Esophagus (tissue), 2 donors: ENCODE measurements at regions not wholly inside any gene's neighbourhood (a gene's known extent, or its start where the extent isn't known, plus 50 kb on each side); places are given as distances from the start of the nearest gene placed in this dataset.

Experiments used
- H3K27ac ChIP-seq, 2 donors: one replicate each; pipeline ENCODE4 v1.5.1; 2013; ENCODE audit warnings: low read depth in 2 of 2, mild to moderate bottlenecking in 2 of 2, inconsistent platforms in 1 of 2, low read length in 1 of 2, moderate library complexity in 1 of 2
- H3K27me3 ChIP-seq, 2 donors: one replicate each; pipeline ENCODE4 v1.6.1; 2013; ENCODE audit warnings: low read length in 2 of 2, control low read depth in 1 of 2, mild to moderate bottlenecking in 1 of 2; ENCODE audit not compliant: insufficient read depth in 2 of 2, control insufficient read depth in 1 of 2
- H3K36me3 ChIP-seq, 2 donors: one replicate each; pipeline ENCODE4 v1.6.1; 2013; ENCODE audit warnings: low read length in 1 of 2; ENCODE audit not compliant: control insufficient read depth in 2 of 2, insufficient read depth in 2 of 2
- H3K4me1 ChIP-seq, 2 donors: one replicate each; pipeline ENCODE4 v1.6.1; 2013; ENCODE audit warnings: low read length in 1 of 2; ENCODE audit not compliant: control insufficient read depth in 2 of 2, insufficient read depth in 2 of 2
- H3K4me3 ChIP-seq, 2 donors: one replicate each; pipeline ENCODE4 v1.5.1; 2013; ENCODE audit warnings: low read length in 2 of 2, mild to moderate bottlenecking in 2 of 2, low read depth in 1 of 2, moderate library complexity in 1 of 2
- H3K9me3 ChIP-seq, 2 donors: one replicate each; pipeline ENCODE4 v1.6.1; 2013; ENCODE audit warnings: mild to moderate bottlenecking in 2 of 2, low read depth in 1 of 2, low read length in 1 of 2, moderate library complexity in 1 of 2; ENCODE audit not compliant: control insufficient read depth in 2 of 2, insufficient read depth in 1 of 2
- WGBS, 2 donors: extraction: QIAGEN DNeasy Blood & Tissue Kit; methylation state at CpG; one replicate each; pipeline ENCODE4 v1.1.7; 2013; 5-methylcytosine and 5-hydroxymethylcytosine counted together
- donor health status: healthy with polysubstance abuse.
- donor health status: Bipolar disorder and iron deficiency.

GRCh38 chrX:39922926-39923325, 174.8 kb downstream of the BCOR start:
- no peak overlapping the region for H3K27ac ChIP-seq
- WGBS, 2 donors: 78 to 83% methylated on average over 8 of the region's 8 CpGs
- H3K4me3 ChIP-seq: no peak overlapping the region
- H3K4me1 ChIP-seq: no peaks in the 10 kb centered on the region
- H3K9me3 ChIP-seq: no peaks in the 10 kb centered on the region
- H3K36me3 ChIP-seq: no peaks in the 10 kb centered on the region
- H3K27me3 ChIP-seq: peaks cover 0 to 3% of the 10 kb centered on the region in 2 donors

GRCh38 chrX:39927380-39927779, 170.4 kb downstream of the BCOR start:
- H3K4me1 ChIP-seq: peaks cover 0 to 3% of the 10 kb centered on the region in 2 donors
- H3K9me3 ChIP-seq: no peaks in the 10 kb centered on the region
- 85 to 91% methylated on average over 4 of the region's 4 CpGs for WGBS, 2 donors
- H3K27ac ChIP-seq: no peak overlapping the region
- no peak overlapping the region for H3K4me3 ChIP-seq
- peaks cover 0 to 3% of the 10 kb centered on the region in 2 donors for H3K27me3 ChIP-seq
- no peaks in the 10 kb centered on the region for H3K36me3 ChIP-seq

GRCh38 chrX:39928704-39929378, 168.9 kb downstream of the BCOR start:
- 57 to 68% methylated on average over 8 of the region's 8 CpGs for WGBS, 2 donors
- no peaks in the 10 kb centered on the region for H3K9me3 ChIP-seq
- peaks cover 0 to 3% of the 10 kb centered on the region in 2 donors for H3K4me1 ChIP-seq
- no peaks in the 10 kb centered on the region for H3K36me3 ChIP-seq
- no peak overlapping the region for H3K4me3 ChIP-seq
- H3K27me3 ChIP-seq: no peaks in the 10 kb centered on the region
- no peak overlapping the region for H3K27ac ChIP-seq

- 76 to 80% methylated on average over 13 of the region's 13 CpGs for WGBS, 2 donors
- no peak overlapping the region for H3K4me3 ChIP-seq
- H3K27ac ChIP-seq: no peak overlapping the region
- no peaks in the 10 kb centered on the region for H3K36me3 ChIP-seq
- peaks cover 0 to 3% of the 10 kb centered on the region in 2 donors for H3K4me1 ChIP-seq
- H3K9me3 ChIP-seq: no peaks in the 10 kb centered on the region
- no peaks in the 10 kb centered on the region for H3K27me3 ChIP-seq
These were observed 168.3 kb downstream of the BCOR start for GRCh38 chrX:39929379-39930025.

GRCh38 chrX:39930786-39931528, 166.8 kb downstream of the BCOR start:
- Histone ChIP-seq H3K4me3 (no peak overlapping the region), H3K27ac (no peak overlapping the region), H3K4me1 (peaks cover 0 to 8% of the 10 kb centered on the region in 2 donors), H3K36me3 (no peaks in the 10 kb centered on the region), H3K9me3 (no peaks in the 10 kb centered on the region), H3K27me3 (no peaks in the 10 kb centered on the region)
- WGBS, 2 donors: 68 to 70% methylated on average over 14 of the region's 14 CpGs

- Histone ChIP-seq H3K4me1 (peaks cover 0 to 8% of the 10 kb centered on the region in 2 donors), H3K4me3 (no peak overlapping the region), H3K27me3 (no peaks in the 10 kb centered on the region), H3K27ac (no peak overlapping the region), H3K9me3 (no peaks in the 10 kb centered on the region), H3K36me3 (no peaks in the 10 kb centered on the region)
- WGBS, 2 donors: 65 to 73% methylated on average over 3 of the region's 3 CpGs
These were observed 166.1 kb downstream of the BCOR start for GRCh38 chrX:39931529-39932282.

GRCh38 chrX:39935411-39936064, 162.2 kb downstream of the BCOR start:
- Histone ChIP-seq H3K4me3 (no peak overlapping the region), H3K9me3 (peaks cover 0 to 2% of the 10 kb centered on the region in 2 donors), H3K4me1 (peaks cover 0 to 4% of the 10 kb centered on the region in 2 donors), H3K27ac (no peak overlapping the region), H3K36me3 (no peaks in the 10 kb centered on the region), H3K27me3 (no peaks in the 10 kb centered on the region)
- WGBS, 2 donors: 60 to 78% methylated on average over 21 to 22 of the region's 22 CpGs

GRCh38 chrX:39936886-39937770, 160.6 kb downstream of the BCOR start:
- WGBS, 2 donors: 62 to 65% methylated on average over 18 of the region's 18 CpGs
- Histone ChIP-seq H3K4me1 (peaks cover 0 to 4% of the 10 kb centered on the region in 2 donors), H3K36me3 (no peaks in the 10 kb centered on the region), H3K4me3 (no peak overlapping the region), H3K27ac (peak overlapping the region in 1 of 2 donors; percentile 15), H3K9me3 (peaks cover 0 to 2% of the 10 kb centered on the region in 2 donors), H3K27me3 (no peaks in the 10 kb centered on the region)
